A673 (cell line): ENCODE measurements at regions not wholly inside any gene's neighbourhood (a gene's known extent, or its start where the extent isn't known, plus 50 kb on each side); places are given as distances from the start of the nearest gene placed in this dataset.

Source experiments
- BruUV-seq: library from RNA; stranded (reverse); fragments of 400-500 nt; replicated peaks from 2 replicates; lab custom pipeline; 2021; lab: Mats Ljungman, UMichigan
- CTCF ChIA-PET: fragments of 300-600 bp; sonication (Branson Sonifier 250); formaldehyde crosslinking; loops from one replicate; lab custom pipeline; 2022; ENCODE audit warnings: antibody characterized with exemption; lab: Charles Lee
- POLR2A ChIA-PET: fragments of 300-600 bp; sonication (Branson Sonifier 250); formaldehyde crosslinking; loops from one replicate; lab custom pipeline; 2022; ENCODE audit warnings: antibody characterized with exemption; ENCODE audit not compliant: low non-redundant PET; lab: Charles Lee
- DNase-seq: peaks from one replicate; pipeline ENCODE4 v3.0.0-alpha.2; 2015; ENCODE audit warnings: low spot score
- H3K27ac ChIP-seq: fragments of 200-600 bp; sonication (generic); 2 replicates; pipeline ENCODE4 v1.5.1; 2016; ENCODE audit warnings: mixed run types, low read depth, mild to moderate bottlenecking, mixed read lengths, antibody characterized with exemption, low read length; ENCODE audit not compliant: poor library complexity, severe bottlenecking
- H3K27me3 ChIP-seq: fragments of 200-600 bp; sonication (generic); replicated peaks from 2 replicates; pipeline ENCODE4 v1.6.1; 2017; ENCODE audit warnings: mixed run types, low read depth, mild to moderate bottlenecking, mixed read lengths, antibody characterized with exemption, low read length; ENCODE audit not compliant: insufficient read depth, poor library complexity
- H3K36me3 ChIP-seq: fragments of 200-600 bp; sonication (generic); 2 replicates; pipeline ENCODE4 v1.6.1; 2016; ENCODE audit warnings: mixed run types, mild to moderate bottlenecking, mixed read lengths, antibody characterized with exemption, low read length; ENCODE audit not compliant: insufficient read depth, poor library complexity, severe bottlenecking
- H3K4me1 ChIP-seq: fragments of 200-600 bp; sonication (generic); 2 replicates; pipeline ENCODE4 v1.6.1; 2017; ENCODE audit warnings: mixed run types, mild to moderate bottlenecking, mixed read lengths, antibody characterized with exemption, low read length; ENCODE audit not compliant: insufficient read depth, poor library complexity, severe bottlenecking
- H3K4me3 ChIP-seq: fragments of 200-600 bp; sonication (generic); 2 replicates; pipeline ENCODE4 v1.5.1; 2016; ENCODE audit warnings: low read depth, mixed run types, mild to moderate bottlenecking, mixed read lengths, low read length; ENCODE audit not compliant: poor library complexity, severe bottlenecking
- H3K9me3 ChIP-seq: fragments of 200-600 bp; sonication (generic); 2 replicates; pipeline ENCODE4 v1.6.1; 2016; ENCODE audit warnings: mixed run types, low read depth, mild to moderate bottlenecking, mixed read lengths, antibody characterized with exemption, low read length; ENCODE audit not compliant: poor library complexity, severe bottlenecking
- EZH2 ChIP-seq: fragments of 200-600 bp; sonication (generic); IDR thresholded peaks from 2 replicates; pipeline ENCODE4 v1.6.1; 2017; ENCODE audit warnings: borderline replicate concordance, low read depth, mild to moderate bottlenecking, mixed read lengths, antibody characterized with exemption, low read length; ENCODE audit not compliant: poor library complexity, severe bottlenecking
- intact Hi-C: fragments of 100-400 bp; cut with micrococcal nuclease; formaldehyde crosslinking; loops from one replicate; pipeline ENCODE4 v1.10.0; 2022; ENCODE audit not compliant: unreplicated experiment
- TF ChIP-seq, protein P1 (sequence below): fragments of 300-800, 200-600 bp; sonication (generic); conservative IDR thresholded peaks from 2 replicates; pipeline ENCODE4 v1.5.1; 2017; ENCODE audit warnings: low read depth, mild to moderate bottlenecking, antibody characterized with exemption, low read length, moderate library complexity, mixed read lengths

- peak; percentile 79 for DNase-seq
- Histone ChIP-seq H3K4me1 (no peaks in the 10 kb centered on the region), H3K4me3 (no peak overlapping the region), H3K27me3 (peaks cover 11% of the 10 kb centered on the region), H3K27ac (no peak overlapping the region), H3K9me3 (no peaks in the 10 kb centered on the region), H3K36me3 (no peaks in the 10 kb centered on the region)
- TF ChIP-seq, protein P1, sequence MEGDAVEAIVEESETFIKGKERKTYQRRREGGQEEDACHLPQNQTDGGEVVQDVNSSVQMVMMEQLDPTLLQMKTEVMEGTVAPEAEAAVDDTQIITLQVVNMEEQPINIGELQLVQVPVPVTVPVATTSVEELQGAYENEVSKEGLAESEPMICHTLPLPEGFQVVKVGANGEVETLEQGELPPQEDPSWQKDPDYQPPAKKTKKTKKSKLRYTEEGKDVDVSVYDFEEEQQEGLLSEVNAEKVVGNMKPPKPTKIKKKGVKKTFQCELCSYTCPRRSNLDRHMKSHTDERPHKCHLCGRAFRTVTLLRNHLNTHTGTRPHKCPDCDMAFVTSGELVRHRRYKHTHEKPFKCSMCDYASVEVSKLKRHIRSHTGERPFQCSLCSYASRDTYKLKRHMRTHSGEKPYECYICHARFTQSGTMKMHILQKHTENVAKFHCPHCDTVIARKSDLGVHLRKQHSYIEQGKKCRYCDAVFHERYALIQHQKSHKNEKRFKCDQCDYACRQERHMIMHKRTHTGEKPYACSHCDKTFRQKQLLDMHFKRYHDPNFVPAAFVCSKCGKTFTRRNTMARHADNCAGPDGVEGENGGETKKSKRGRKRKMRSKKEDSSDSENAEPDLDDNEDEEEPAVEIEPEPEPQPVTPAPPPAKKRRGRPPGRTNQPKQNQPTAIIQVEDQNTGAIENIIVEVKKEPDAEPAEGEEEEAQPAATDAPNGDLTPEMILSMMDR: no peak
- no peak for TF ChIP-seq EZH2
- no TSS peak for BruUV-seq
- CTCF ChIA-PET: no interaction called here
- intact Hi-C loops: no loop called here
- POLR2A ChIA-PET: no interaction called here
Observed at GRCh38 chr20:39588148-39588757, 626.1 kb downstream of the DHX35 start.

- no TSS peak for BruUV-seq
- intact Hi-C loops: no loop called here
- ChIA-PET POLR2A (no interaction called here), CTCF (no interaction called here)
- no peak overlapping the region for H3K4me3 ChIP-seq
- H3K9me3 ChIP-seq: no peaks in the 10 kb centered on the region
- TF ChIP-seq, protein P1: no peak
- no peak for TF ChIP-seq EZH2
- peaks cover 9% of the 10 kb centered on the region for H3K4me1 ChIP-seq
- no peak overlapping the region for H3K27ac ChIP-seq
- no peaks in the 10 kb centered on the region for H3K36me3 ChIP-seq
- no peak for DNase-seq
- peaks cover 53% of the 10 kb centered on the region for H3K27me3 ChIP-seq
Observed at GRCh38 chr20:39581034-39581433, 618.9 kb downstream of the DHX35 start.

- Histone ChIP-seq H3K36me3 (no peaks in the 10 kb centered on the region), H3K27me3 (peaks cover 82% of the 10 kb centered on the region), H3K4me1 (peaks cover 9% of the 10 kb centered on the region), H3K4me3 (no peak overlapping the region), H3K9me3 (no peaks in the 10 kb centered on the region), H3K27ac (no peak overlapping the region)
- ChIA-PET CTCF (no interaction called here), POLR2A (interaction anchor here (0.6 kb wide), 1 partner anchor 150 kb away, joined by 4 read pairs; no protein-coding TSS in a partner anchor)
- intact Hi-C loops: no loop called here
- BruUV-seq: no TSS peak
- DNase-seq: peak; percentile 71
- no peak for TF ChIP-seq EZH2
- TF ChIP-seq, protein P1: no peak
Observed at GRCh38 chr20:39576771-39577170, 614.6 kb downstream of the DHX35 start.
